Keratinocyte (primary cell): ENCODE measurements at regions not wholly inside any gene's neighbourhood (a gene's known extent, or its start where the extent isn't known, plus 50 kb on each side); places are given as distances from the start of the nearest gene placed in this dataset.
"Not testable (repeated sequence)": the region's sequence is repeated elsewhere in the genome, so short reads cannot be mapped to it uniquely, and the experiment has no call there.

ENCODE experiments used
- DNase-seq: peaks from one replicate; pipeline ENCODE4 v3.0.0-alpha.2; 2011; ENCODE audit warnings: low read depth, missing footprints, low spot score
- FAIRE-seq: peaks from 2 replicates; lab custom pipeline; 2011; peaks lifted over from hg19 to GRCh38; lab: Jason Lieb, UNC
- H2AFZ ChIP-seq: 2 replicates; pipeline ENCODE4 v1.6.0; 2012; ENCODE audit warnings: low read length, control low read depth, inconsistent platforms; ENCODE audit not compliant: control insufficient read depth
- H3K27ac ChIP-seq: 2 replicates; pipeline ENCODE4 v1.5.1; 2011; ENCODE audit warnings: low read length; ENCODE audit not compliant: control insufficient read depth, insufficient read depth
- H3K27me3 ChIP-seq: 3 replicates; pipeline ENCODE4 v1.6.0; 2011; ENCODE audit warnings: low read length; ENCODE audit not compliant: control insufficient read depth, insufficient read depth; ENCODE audit errors: extremely low read depth
- H3K36me3 ChIP-seq, 2 experiments: 2 replicates in 1 of 2; 3 replicates in 1 of 2; pipeline ENCODE4 v1.5.1; 2011; ENCODE audit warnings: low read length in 2 of 2, mild to moderate bottlenecking in 1 of 2; ENCODE audit not compliant: control insufficient read depth in 2 of 2, insufficient read depth in 2 of 2; ENCODE audit errors: extremely low read depth in 1 of 2
- H3K4me1 ChIP-seq: 3 replicates; pipeline ENCODE4 v1.5.1; 2011; ENCODE audit warnings: low read length; ENCODE audit not compliant: control insufficient read depth, insufficient read depth; ENCODE audit errors: extremely low read depth
- H3K4me2 ChIP-seq: 3 replicates; pipeline ENCODE4 v1.6.0; 2011; ENCODE audit warnings: low read depth, low read length; ENCODE audit not compliant: control insufficient read depth, insufficient read depth; ENCODE audit errors: extremely low read depth
- H3K4me3 ChIP-seq, 3 experiments: fragments of 200-600 bp in 1 of 3; sonication (generic) in 1 of 3; 2 replicates in 2 of 3; 3 replicates in 1 of 3; pipeline ENCODE4 v1.5.1; 2011 to 2016; ENCODE audit warnings: low read length in 3 of 3, mild to moderate bottlenecking in 3 of 3, control low read depth in 2 of 3, inconsistent platforms in 1 of 3, low read depth in 1 of 3, mixed read lengths in 1 of 3, mixed run types in 1 of 3, moderate library complexity in 1 of 3; ENCODE audit not compliant: control insufficient read depth in 2 of 3, insufficient read depth in 2 of 3; ENCODE audit errors: extremely low read depth in 1 of 3
- H3K79me2 ChIP-seq: 2 replicates; pipeline ENCODE4 v1.6.0; 2012; ENCODE audit warnings: low read length; ENCODE audit not compliant: control insufficient read depth, insufficient read depth
- H3K9ac ChIP-seq: 3 replicates; pipeline ENCODE4 v1.6.0; 2011; ENCODE audit warnings: low read length; ENCODE audit not compliant: control insufficient read depth, insufficient read depth; ENCODE audit errors: extremely low read depth
- H3K9me1 ChIP-seq: 3 replicates; pipeline ENCODE4 v1.6.0; 2011; ENCODE audit warnings: low read length; ENCODE audit not compliant: control insufficient read depth, insufficient read depth; ENCODE audit errors: extremely low read depth
- H3K9me3 ChIP-seq: 2 replicates; pipeline ENCODE4 v1.5.1; 2012; ENCODE audit warnings: low read depth, low read length; ENCODE audit not compliant: control insufficient read depth
- H4K20me1 ChIP-seq: 3 replicates; pipeline ENCODE4 v1.6.0; 2011; ENCODE audit warnings: low read length; ENCODE audit not compliant: control insufficient read depth, insufficient read depth; ENCODE audit errors: extremely low read depth
- CTCF ChIP-seq, 3 experiments: IDR thresholded peaks in 1 of 3; conservative IDR thresholded peaks in 1 of 3; optimal IDR thresholded peaks in 1 of 3; 2 replicates in 2 of 3; 3 replicates in 1 of 3; pipeline versions ENCODE3 to v1.5.1; 2011; ENCODE audit warnings: low read length in 3 of 3, mild to moderate bottlenecking in 3 of 3, moderate library complexity in 2 of 3, control low read depth in 1 of 3, inconsistent platforms in 1 of 3; ENCODE audit not compliant: insufficient read depth in 2 of 3; ENCODE audit errors: extremely low read depth in 1 of 3
- EZH2 ChIP-seq: IDR thresholded peaks from one replicate; pipeline ENCODE4 v1.6.1; 2012; ENCODE audit warnings: inconsistent platforms, mild to moderate bottlenecking, low read length, moderate library complexity
- dilution Hi-C: fragments of 300-500 bp; cut with MboI; formaldehyde crosslinking; loops from one replicate; pipeline ENCODE4 v1.7.0; 2020; ENCODE audit warnings: low sequenced_read_pairs; ENCODE audit not compliant: extremely low pct_ligation_motif_present

GRCh38 chr13:65929436-65929835 lies 1300.7 kb downstream of the PCDH9 start:
- H3K4me3 ChIP-seq: no peak overlapping the region
- H2AFZ ChIP-seq: no peak overlapping the region
- H3K27me3 ChIP-seq: no peaks in the 10 kb centered on the region
- no peak overlapping the region for H3K4me2 ChIP-seq
- no peaks in the 10 kb centered on the region for H4K20me1 ChIP-seq
- dilution Hi-C loops: no loop called here
- DNase-seq (no peak), FAIRE-seq (no peak)
- H3K79me2 ChIP-seq: no peaks in the 10 kb centered on the region
- no peak for TF ChIP-seq EZH2
- H3K36me3 ChIP-seq: no peaks in the 10 kb centered on the region
- H3K9ac ChIP-seq: no peak overlapping the region
- H3K9me1 ChIP-seq: no peaks in the 10 kb centered on the region
- H3K9me3 ChIP-seq: no peaks in the 10 kb centered on the region
- no peaks in the 10 kb centered on the region for H3K4me1 ChIP-seq
- no peak overlapping the region for H3K27ac ChIP-seq

- H4K20me1 ChIP-seq: no peaks in the 10 kb centered on the region
- H3K4me1 ChIP-seq: no peaks in the 10 kb centered on the region
- no peaks in the 10 kb centered on the region for H3K79me2 ChIP-seq
- H3K27me3 ChIP-seq: no peaks in the 10 kb centered on the region
- H3K4me3 ChIP-seq: no peak overlapping the region
- H3K36me3 ChIP-seq: no peaks in the 10 kb centered on the region
- DNase-seq: no peak
- TF ChIP-seq CTCF (optimal IDR thresholded peaks at IDR 0.05 in 1 of 3, IDR thresholded peaks at IDR 0.05 in 1 of 3, conservative IDR thresholded peaks at IDR 0.05 in 1 of 3; ENCODE audit: extremely low read depth in 1 of 3, insufficient read depth in 2 of 3, low read length in 3 of 3) (peak in 1 of 3 experiments; percentile 32), EZH2 (no peak)
- no peaks in the 10 kb centered on the region for H3K9me3 ChIP-seq
- H3K9ac ChIP-seq: no peak overlapping the region
- H3K27ac ChIP-seq: no peak overlapping the region
- H3K9me1 ChIP-seq: no peaks in the 10 kb centered on the region
- H3K4me2 ChIP-seq: no peak overlapping the region
- no peak overlapping the region for H2AFZ ChIP-seq
- FAIRE-seq: no peak
- dilution Hi-C loops: no loop called here
These were observed 1303.4 kb downstream of the PCDH9 start for GRCh38 chr13:65926750-65927171.

- H3K4me3 ChIP-seq, H3K4me2 ChIP-seq, FAIRE-seq, H3K27me3 ChIP-seq, DNase-seq, H4K20me1 ChIP-seq, H3K36me3 ChIP-seq, dilution Hi-C loops, H2AFZ ChIP-seq, H3K9me3 ChIP-seq, H3K27ac ChIP-seq, H3K9me1 ChIP-seq, H3K9ac ChIP-seq, H3K79me2 ChIP-seq, H3K4me1 ChIP-seq: not testable (repeated sequence)
These were observed 1307.3 kb downstream of the PCDH9 start for GRCh38 chr13:65922846-65923245.
